Panc1 (cell line): ENCODE measurements at regions not wholly inside any gene's neighbourhood (a gene's known extent, or its start where the extent isn't known, plus 50 kb on each side); places are given as distances from the start of the nearest gene placed in this dataset.

Experiments
- CTCF ChIP-seq: fragments of 450-650 bp; IDR thresholded peaks from 2 replicates; pipeline ENCODE4 v1.5.1; 2017; ENCODE audit warnings: mild to moderate bottlenecking
- POLR2AphosphoS5 ChIP-seq: IDR thresholded peaks from 2 replicates; pipeline ENCODE4 v1.6.1; 2012; ENCODE audit warnings: mild to moderate bottlenecking, low read depth, low read length, moderate library complexity

- TF ChIP-seq CTCF: no peak
- no peak for TF ChIP-seq POLR2AphosphoS5
Measured at GRCh38 chr9:108259917-108260675, 595.7 kb downstream of the ACTL7B start.
